ENCODE measurements at regions not wholly inside any gene's neighbourhood (a gene's known extent, or its start where the extent isn't known, plus 50 kb on each side); places are given as distances from the start of the nearest gene placed in this dataset.
A peak's percentile ranks its signal among the peaks of the same experiment; 100 is the strongest.

- no TSS peak for BruUV-seq (replicated peaks)
- no peak overlapping the region for H3K4me2 ChIP-seq (ENCODE audit: control insufficient read depth, insufficient read depth)
- intact Hi-C loops (cut with micrococcal nuclease; ENCODE audit: unreplicated experiment) (no loop called here), in situ Hi-C loops (cut with MboI) (no loop called here)
- H3K4me3 ChIP-seq = no peak overlapping the region
- no peaks in the 10 kb centered on the region for H3K27me3 ChIP-seq (replicated peaks in 1 of 2; ENCODE audit: control insufficient read depth in 2 of 2, insufficient read depth in 2 of 2, low read length in 1 of 2)
- H3K79me2 ChIP-seq (ENCODE audit: control insufficient read depth, insufficient read depth, low read length) = no peaks in the 10 kb centered on the region
- ChIA-PET SMC1A (ENCODE audit: uncharacterized antibody, unreplicated experiment) (interaction anchor here (1.1 to 1.4 kb wide), 3 partner anchors 18 to 53 kb away, joined by 3 to 5 read pairs (median 4); no protein-coding TSS in a partner anchor), CTCF (interaction anchor here (1.1 kb wide), 1 partner anchor 27 kb away, joined by 3 read pairs; no protein-coding TSS in a partner anchor), POLR2A (no interaction called here), RAD21 (ENCODE audit: unreplicated experiment) (no interaction called here)
- peak; percentile 70 for ATAC-seq
- no peaks in the 10 kb centered on the region for H3K36me3 ChIP-seq (ENCODE audit: control insufficient read depth in 2 of 2, insufficient read depth in 2 of 2, low read length in 1 of 2)
- DNase-seq (ENCODE audit: low read depth, low spot score) = no peak
- no peak for FAIRE-seq
- H4K20me1 ChIP-seq (ENCODE audit: control insufficient read depth, insufficient read depth) = no peaks in the 10 kb centered on the region
- peaks cover 8% of the 10 kb centered on the region for H3K4me1 ChIP-seq (ENCODE audit: control insufficient read depth, insufficient read depth, low read length)
- WGBS (ENCODE audit: insufficient coverage, insufficient replicate concordance, low lambda C conversion rate, missing lambda C conversion rate) = 59% methylated on average over 8 of the region's 8 CpGs
- TF ChIP-seq GATAD2B (conservative IDR thresholded peaks at IDR 0.05; ENCODE audit: low read depth) = no peak
- peak; percentile 63 for TF ChIP-seq NR2F1 (conservative IDR thresholded peaks at IDR 0.05)
- TF ChIP-seq TCF3 (IDR thresholded peaks at IDR 0.05; ENCODE audit: borderline replicate concordance, insufficient read depth, low read depth, low read length) = 0 out of 2 replicates have a peak, but pooled peaks have one; percentile 56
- TF ChIP-seq TCF12 (IDR thresholded peaks at IDR 0.05; ENCODE audit: low read depth, low read length) = peak; percentile 98
- no peak for TF ChIP-seq NFYA (IDR thresholded peaks at IDR 0.05; ENCODE audit: borderline replicate concordance, low read depth, low read length)
- no peak for TF ChIP-seq ZBTB4 (CRISPR knock-in tag; IDR thresholded peaks at IDR 0.05)
- TF ChIP-seq DPF2 (IDR thresholded peaks at IDR 0.05) = 0 out of 2 replicates have a peak, but pooled peaks have one; percentile 29
- no peak for TF ChIP-seq SKIL (IDR thresholded peaks at IDR 0.05; ENCODE audit: low read depth, poor library complexity, severe bottlenecking)
- no peak for TF ChIP-seq RBBP5 (conservative IDR thresholded peaks at IDR 0.05)
- TF ChIP-seq FOS (IDR thresholded peaks at IDR 0.05; ENCODE audit: borderline replicate concordance, extremely low read depth, insufficient read length) = no peak
- H3K9ac ChIP-seq (ENCODE audit: control insufficient read depth, insufficient read depth, low read length) = no peak overlapping the region
- no peak overlapping the region for H3K27ac ChIP-seq (ENCODE audit: control insufficient read depth, insufficient read depth)
- no peaks in the 10 kb centered on the region; the same call in 2 of the 3 replicates for H3K9me3 ChIP-seq (replicated peaks; ENCODE audit: control insufficient read depth, insufficient read depth, low read length)
- no peak overlapping the region for H2AFZ ChIP-seq (ENCODE audit: control insufficient read depth, low read depth, low read length)
Measured at GRCh38 chr12:110794623-110795280, 52.0 kb upstream of the CCDC63 start.

Measured in GM12878 (cell line).